ENCODE measurements at regions not wholly inside any gene's neighbourhood (a gene's known extent, or its start where the extent isn't known, plus 50 kb on each side); places are given as distances from the start of the nearest gene placed in this dataset.

DNA sequence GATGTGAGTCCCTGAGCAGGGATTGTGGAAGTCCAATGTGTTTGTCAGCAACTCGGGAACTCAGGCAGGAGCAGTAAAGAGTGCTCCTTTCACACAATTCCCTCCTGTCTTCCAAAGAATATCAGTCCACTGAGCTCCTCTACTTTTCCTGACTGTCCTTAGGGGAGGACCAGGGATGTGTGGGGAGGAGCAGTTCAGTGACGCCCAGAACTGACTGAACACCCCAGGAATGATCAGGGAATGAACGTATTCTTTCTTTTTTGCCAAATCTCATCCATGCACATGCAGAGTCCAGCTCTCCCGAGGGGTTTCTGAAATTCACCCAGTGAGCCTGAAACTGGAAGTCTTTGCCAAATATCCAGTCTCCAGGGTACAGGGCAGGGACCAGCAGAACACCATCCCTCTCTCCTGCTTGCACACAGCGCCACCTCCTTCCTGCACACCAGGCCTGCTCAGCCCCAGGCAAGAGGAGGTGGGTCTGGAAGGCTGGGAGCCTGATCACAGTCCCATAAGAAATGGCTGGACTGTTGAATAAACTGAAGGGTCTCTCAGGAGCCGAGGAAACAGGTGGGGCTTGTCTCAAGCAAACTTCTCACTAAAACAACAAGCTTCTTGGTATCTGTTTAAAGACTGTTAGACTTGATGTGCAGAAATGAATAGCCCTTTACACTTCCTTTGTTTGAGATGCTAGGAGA is 294.7 kb downstream of the C7orf25 start:
- no peak for DNase-seq

DNA sequence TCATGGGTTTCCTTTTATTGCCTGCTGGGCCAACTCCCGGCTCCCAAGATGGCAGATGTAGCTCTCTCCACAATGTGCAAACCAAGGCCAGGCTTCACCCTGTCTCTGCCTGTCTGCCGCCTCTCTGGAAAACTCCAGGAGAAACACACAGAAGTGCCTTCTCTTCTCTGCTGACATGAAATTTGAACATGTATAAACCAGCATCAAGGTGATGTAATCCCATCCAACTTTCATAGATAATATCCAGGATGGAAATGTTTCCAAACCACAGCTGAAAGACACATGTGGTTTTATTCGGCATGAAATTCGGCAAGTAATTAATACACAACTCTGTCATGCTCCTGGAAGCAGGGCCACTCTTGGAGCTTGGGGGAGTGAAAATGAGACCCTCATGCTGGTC is 297.2 kb downstream of the C7orf25 start:
- no peak for DNase-seq

DNA sequence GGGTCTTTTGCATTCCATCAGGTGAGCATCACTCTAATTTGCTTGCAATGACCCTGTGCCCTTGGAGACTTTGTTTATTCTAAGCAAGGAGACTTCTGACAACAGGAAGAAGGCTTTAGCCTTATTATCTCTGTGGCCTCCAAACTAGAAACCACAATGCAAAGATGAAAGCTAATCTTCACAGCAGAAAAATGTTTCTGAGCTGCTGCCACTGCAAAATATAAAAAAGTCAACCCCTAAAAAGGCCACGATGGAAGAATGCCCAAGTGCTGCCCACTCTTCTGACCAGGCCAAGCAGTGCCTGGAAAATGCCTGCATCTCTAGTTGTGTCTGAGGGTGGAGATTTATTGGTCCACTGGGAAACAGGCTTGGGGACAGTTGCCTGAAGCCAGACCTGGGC is 299.9 kb downstream of the C7orf25 start:
- no peak for DNase-seq

- no peak for DNase-seq
Measured at GRCh38 chr7:42611289-42611928, 300.5 kb downstream of the C7orf25 start.

- DNase-seq = no peak
Measured at GRCh38 chr7:42606193-42606905, 305.5 kb downstream of the C7orf25 start.

GRCh38 chr7:42605406-42606192 is 306.3 kb downstream of the C7orf25 start:
- DNase-seq = no peak

GRCh38 chr7:42603496-42603895 is 308.4 kb downstream of the C7orf25 start:
- no peak for DNase-seq

DNA sequence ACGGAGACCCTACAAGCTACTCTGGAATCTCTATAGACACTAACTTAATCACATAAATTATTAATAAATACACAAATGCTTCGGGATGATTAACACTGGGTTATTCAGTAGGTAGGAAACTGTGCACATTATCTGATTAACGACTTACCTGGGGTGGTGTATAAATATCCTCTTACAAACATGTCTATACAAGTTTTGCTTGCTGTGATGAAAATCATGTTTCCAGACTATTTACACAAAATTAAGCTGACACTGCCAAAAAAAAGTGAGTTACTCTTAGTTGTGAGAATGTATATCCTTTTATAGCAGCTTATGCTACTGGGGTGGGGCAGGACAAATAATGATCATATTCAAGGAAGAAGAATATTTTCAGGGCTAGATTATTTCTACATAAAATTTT is 314.6 kb downstream of the C7orf25 start:
- no peak for DNase-seq

DNA sequence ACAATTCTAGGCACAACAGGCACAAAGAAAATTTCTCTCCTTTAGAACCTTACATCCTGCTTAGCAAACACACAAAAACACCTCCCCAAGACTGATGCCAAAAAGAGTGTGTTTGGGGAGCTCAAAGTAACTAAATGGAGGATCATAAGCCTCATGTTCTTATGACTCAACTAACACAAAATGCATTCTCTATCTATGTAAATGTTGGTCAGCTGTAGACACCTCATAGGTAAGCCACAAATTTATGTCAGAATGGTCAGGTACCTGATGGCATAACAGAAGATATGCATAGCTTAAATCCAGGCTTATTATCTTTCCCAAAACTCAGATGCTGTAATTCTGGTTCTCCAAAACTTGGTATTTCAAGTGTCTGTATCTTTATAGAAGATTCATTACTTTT is 315.1 kb downstream of the C7orf25 start:
- DNase-seq = no peak

DNA sequence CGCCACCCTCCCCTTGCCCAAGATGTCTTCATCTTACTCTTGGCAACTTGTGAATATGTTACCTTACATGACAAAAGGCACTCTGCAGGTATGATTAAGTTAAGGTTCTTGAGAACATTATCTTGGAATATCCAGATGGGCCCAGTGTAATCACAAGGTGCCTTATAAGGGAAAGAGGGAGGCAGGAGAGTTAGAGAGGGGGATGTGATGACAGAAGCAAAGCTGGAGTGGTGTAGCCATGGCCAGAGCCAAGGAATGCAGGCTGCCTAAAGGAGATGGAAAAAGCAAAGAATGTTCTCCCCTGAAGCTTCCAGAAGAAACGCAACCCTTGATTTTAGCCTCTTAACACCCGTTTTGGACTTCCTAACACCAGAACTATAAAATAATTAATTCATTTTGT is 318.0 kb downstream of the C7orf25 start:
- DNase-seq = no peak

- DNase-seq = no peak
Measured at GRCh38 chr7:42590771-42591310, 321.0 kb downstream of the C7orf25 start.

GRCh38 chr7:42588876-42589275 is 323.0 kb downstream of the C7orf25 start:
- no peak for DNase-seq

DNA sequence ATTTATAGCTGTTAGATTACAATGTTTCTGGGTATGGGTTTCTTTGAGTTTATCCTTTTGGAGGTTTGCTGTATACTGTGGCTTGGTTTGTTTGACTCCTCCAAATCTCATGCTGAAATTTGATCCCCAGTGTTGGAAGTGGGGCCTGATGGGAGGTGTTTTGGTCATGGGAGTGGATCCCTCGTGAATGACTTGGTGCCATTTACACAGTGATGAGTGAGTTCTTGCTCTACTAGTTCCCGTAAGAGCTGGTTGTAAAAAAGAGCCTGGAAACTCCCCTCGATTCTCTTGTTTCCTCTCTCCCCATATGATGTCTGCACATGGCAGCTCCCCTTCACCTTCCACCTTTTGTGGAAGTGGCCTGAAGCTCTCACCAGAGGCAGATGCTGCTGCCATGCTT is 324.1 kb downstream of the C7orf25 start:
- DNase-seq = no peak

DNA sequence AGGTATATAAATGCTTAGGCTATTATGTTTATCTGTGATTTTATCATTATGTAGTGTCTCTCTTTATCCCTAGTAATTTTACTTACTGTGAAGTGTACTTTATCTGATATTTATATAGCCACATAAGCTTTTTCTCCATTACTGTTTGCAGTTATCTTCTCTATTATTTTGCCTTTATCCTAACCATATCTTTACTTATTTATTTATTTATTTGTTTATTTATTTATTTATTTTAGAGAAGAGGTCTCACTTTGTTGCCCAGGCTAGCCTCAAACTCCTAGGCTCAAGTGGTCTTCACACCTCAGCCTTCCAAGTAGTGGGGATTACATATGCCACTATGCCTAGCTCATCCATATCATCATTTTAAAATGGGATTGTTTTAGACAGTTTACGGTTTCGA is 331.8 kb downstream of the C7orf25 start:
- no peak for DNase-seq

DNA sequence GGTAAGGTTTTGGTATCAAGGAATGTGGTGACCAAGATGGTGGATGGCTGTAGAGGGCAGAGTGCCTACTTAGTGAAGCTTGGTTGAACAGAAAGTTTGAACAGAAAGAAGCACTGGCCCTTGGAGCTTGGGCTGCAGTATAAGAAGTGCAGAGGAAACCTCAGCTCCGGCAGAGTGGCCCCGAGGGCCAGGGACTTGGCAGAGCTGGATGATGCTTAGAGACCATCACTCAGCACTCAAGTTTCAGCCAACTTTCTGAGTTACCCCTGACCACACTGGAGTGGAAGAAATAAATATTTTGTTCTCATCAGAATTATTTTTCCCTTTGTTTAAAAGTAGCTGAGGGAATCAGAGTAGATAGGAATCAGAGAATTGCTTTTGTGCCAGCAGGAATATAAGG is 336.7 kb downstream of the C7orf25 start:
- no peak for DNase-seq

GRCh38 chr7:42574685-42575084 is 337.2 kb downstream of the C7orf25 start:
- no peak for DNase-seq

DNA sequence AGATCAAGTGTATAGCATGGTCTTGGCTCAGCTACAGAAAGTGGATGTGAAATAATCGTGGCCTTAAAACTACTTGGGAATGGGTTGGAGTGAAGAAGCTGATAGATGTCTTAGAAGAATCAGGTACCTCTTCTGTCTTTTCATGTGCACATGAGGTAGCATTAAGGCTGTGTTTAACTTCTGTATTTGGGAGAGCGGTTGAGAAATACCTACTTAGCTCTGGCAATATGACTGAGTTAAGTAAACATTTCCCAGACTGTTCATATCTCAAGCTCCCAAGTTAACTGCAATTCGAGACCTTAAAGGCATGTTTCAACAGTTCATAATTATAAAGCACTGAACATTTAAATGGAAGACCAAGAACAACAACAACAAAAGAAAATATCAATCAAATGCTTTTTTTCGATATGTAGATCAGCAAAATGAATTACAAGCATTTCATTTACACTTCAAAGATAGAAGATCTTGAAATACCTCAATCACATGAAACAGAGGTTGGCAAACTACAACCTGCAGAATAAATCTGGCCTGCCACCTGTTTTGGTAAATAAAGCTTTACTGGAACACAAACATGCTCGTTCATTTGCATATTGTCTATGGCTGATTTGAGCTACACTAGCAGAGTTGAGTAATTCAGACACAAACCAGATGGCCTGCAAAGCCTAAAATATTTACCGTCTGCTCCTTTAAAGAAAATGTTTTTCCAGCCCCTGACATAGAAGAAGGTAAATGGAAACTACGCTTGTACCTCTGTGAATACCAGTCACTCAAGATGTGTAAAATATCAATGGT is 337.1 kb upstream of the GLI3 start:
- DNase-seq = no peak

DNA sequence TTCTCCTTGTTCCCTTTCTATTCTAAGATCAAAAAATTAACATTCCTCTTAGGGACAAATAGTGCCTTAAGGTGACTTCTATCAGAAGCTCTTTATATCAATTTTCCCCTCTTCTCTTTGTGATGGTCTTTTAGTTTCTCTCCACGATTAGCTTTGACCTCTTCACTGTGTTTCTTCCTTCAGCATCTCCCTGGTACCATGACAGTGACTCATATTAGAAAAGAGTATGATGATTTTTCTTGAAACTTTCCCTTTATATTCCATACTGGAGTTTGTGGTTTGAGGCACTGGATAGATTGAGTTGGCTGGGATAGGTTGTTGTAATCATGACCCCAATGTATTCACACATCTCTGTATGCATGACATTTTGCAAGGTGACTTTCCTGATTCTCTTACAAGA is 335.6 kb upstream of the GLI3 start:
- no peak for DNase-seq

GRCh38 chr7:42572056-42572455 is 335.0 kb upstream of the GLI3 start:
- DNase-seq = no peak

- DNase-seq = no peak
Measured at GRCh38 chr7:42570944-42571343, 333.9 kb upstream of the GLI3 start.

DNA sequence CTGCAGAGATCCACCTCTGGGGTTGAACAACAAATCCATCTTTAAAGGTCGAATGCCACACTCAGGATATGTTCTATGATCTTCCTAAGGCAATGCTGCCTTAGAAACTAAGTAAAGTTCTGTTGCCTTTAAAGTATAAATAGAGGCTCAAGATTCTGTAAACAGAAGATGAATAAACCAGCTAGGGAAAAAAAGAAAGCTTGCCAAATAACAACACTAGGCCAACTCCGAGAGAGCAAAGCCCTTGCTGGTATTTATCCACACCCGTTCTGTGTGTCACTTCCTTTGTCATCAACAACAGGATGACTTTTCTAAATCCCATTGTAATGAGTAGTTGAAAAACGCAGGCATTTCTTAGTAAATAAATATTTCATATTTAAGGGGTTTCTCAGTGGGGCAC is 330.0 kb upstream of the GLI3 start:
- DNase-seq = no peak

GRCh38 chr7:42561797-42562196 is 324.8 kb upstream of the GLI3 start:
- DNase-seq = no peak
